ENCODE measurements at regions not wholly inside any gene's neighbourhood (a gene's known extent, or its start where the extent isn't known, plus 50 kb on each side); places are given as distances from the start of the nearest gene placed in this dataset.

DNA sequence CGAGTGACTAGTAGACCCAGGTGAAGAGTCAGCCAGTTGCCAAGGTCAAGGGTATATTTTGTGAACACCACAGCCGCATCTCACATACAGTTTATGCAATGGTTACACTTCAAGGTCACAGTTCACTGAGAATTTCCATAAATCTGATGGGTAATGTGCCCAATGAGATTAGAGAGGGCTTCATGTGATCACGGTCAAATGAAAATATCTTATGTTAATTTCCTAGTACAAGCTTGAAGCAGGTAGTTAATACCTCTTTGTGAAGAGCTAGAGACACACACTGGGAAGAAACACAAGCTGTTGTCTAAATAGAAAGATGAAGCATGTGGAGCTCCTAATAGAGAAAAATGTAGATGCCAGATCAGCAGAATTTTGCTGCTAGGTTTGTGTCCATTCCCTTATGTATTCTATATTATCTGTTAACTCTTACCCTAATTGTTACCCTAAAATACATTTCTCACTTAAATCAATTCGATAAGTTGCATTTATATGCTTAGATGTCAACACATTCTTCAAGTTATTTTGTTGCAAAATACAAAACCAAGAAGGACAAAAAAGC, 136.0 kb downstream of the NR2F2 start:
- ATAC-seq (no peak), DNase-seq (ENCODE audit: low spot score) (no peak)
- no peaks in the 10 kb centered on the region for H3K9me3 Mint-ChIP-seq
- no peaks in the 10 kb centered on the region for H3K36me3 Mint-ChIP-seq
- H3K4me3 Mint-ChIP-seq, result no peak overlapping the region
- H3K27ac Mint-ChIP-seq, result no peak overlapping the region
- ChIA-PET CTCF (no interaction called here), POLR2A (no interaction called here)
- peaks cover 4% of the 10 kb centered on the region; the same call in 1 of the 2 replicates for H3K27me3 Mint-ChIP-seq (ENCODE audit: low read depth)
- no peaks in the 10 kb centered on the region for H3K4me1 Mint-ChIP-seq
- TF ChIP-seq MYBL2 (CRISPR knock-in tag; IDR thresholded peaks at IDR 0.05), result no peak
- no peak for TF ChIP-seq PREB (CRISPR knock-in tag; IDR thresholded peaks at IDR 0.05; ENCODE audit: borderline replicate concordance)
- TF ChIP-seq, protein P1, sequence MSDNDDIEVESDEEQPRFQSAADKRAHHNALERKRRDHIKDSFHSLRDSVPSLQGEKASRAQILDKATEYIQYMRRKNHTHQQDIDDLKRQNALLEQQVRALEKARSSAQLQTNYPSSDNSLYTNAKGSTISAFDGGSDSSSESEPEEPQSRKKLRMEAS (CRISPR knock-in tag; IDR thresholded peaks at IDR 0.05), result no peak
- no peak for TF ChIP-seq ZNF416 (CRISPR knock-in tag; IDR thresholded peaks at IDR 0.05)

DNA sequence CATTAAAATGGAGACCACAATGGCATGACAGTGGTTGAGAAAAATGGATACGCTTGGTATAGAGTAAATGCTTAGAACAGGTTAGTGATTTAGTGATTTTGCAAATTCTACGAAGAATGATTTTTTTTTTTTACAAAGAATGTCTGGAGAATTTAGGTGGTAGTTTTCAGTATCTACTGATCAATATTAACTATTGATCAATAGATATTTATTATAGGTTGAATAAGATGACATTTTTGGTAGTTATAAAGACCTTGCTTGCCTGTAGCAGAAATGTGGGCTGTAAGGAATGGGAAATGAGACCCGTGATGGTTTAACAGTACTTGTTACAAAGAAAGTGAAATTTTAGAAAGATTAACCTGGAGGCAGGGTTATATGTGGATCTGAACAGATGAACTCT, 137.5 kb downstream of the NR2F2 start:
- no peaks in the 10 kb centered on the region for H3K36me3 Mint-ChIP-seq
- H3K27me3 Mint-ChIP-seq (ENCODE audit: low read depth), result peaks cover 4% of the 10 kb centered on the region; the same call in 1 of the 2 replicates
- ATAC-seq (no peak), DNase-seq (ENCODE audit: low spot score) (no peak)
- no peak overlapping the region for H3K27ac Mint-ChIP-seq
- H3K4me1 Mint-ChIP-seq, result no peaks in the 10 kb centered on the region
- no peak overlapping the region for H3K4me3 Mint-ChIP-seq
- ChIA-PET POLR2A (no interaction called here), CTCF (no interaction called here)
- TF ChIP-seq ESRRA (CRISPR knock-in tag; IDR thresholded peaks at IDR 0.05; ENCODE audit: borderline replicate concordance) (no peak), FOXP1 (CRISPR knock-in tag; IDR thresholded peaks at IDR 0.05; ENCODE audit: borderline replicate concordance) (no peak), OVOL2 (CRISPR knock-in tag; IDR thresholded peaks at IDR 0.05; ENCODE audit: borderline replicate concordance) (no peak), MYBL2 (CRISPR knock-in tag; IDR thresholded peaks at IDR 0.05) (no peak), AFF4 (CRISPR knock-in tag; IDR thresholded peaks at IDR 0.05; ENCODE audit: borderline replicate concordance) (no peak), PREB (CRISPR knock-in tag; IDR thresholded peaks at IDR 0.05; ENCODE audit: borderline replicate concordance) (no peak), RELA (CRISPR knock-in tag; IDR thresholded peaks at IDR 0.05; ENCODE audit: borderline replicate concordance) (no peak), PRDM15 (CRISPR knock-in tag; IDR thresholded peaks at IDR 0.05) (no peak), ZNF219 (CRISPR knock-in tag; IDR thresholded peaks at IDR 0.05; ENCODE audit: borderline replicate concordance) (no peak), ZNF121 (CRISPR knock-in tag; IDR thresholded peaks at IDR 0.05) (no peak), TEAD4 (CRISPR knock-in tag; IDR thresholded peaks at IDR 0.05) (no peak), NFATC4 (CRISPR knock-in tag; IDR thresholded peaks at IDR 0.05) (no peak), ZNF138 (CRISPR knock-in tag; conservative IDR thresholded peaks at IDR 0.05) (no peak), EMX1 (CRISPR knock-in tag; IDR thresholded peaks at IDR 0.05) (no peak)
- TF ChIP-seq, protein P2, sequence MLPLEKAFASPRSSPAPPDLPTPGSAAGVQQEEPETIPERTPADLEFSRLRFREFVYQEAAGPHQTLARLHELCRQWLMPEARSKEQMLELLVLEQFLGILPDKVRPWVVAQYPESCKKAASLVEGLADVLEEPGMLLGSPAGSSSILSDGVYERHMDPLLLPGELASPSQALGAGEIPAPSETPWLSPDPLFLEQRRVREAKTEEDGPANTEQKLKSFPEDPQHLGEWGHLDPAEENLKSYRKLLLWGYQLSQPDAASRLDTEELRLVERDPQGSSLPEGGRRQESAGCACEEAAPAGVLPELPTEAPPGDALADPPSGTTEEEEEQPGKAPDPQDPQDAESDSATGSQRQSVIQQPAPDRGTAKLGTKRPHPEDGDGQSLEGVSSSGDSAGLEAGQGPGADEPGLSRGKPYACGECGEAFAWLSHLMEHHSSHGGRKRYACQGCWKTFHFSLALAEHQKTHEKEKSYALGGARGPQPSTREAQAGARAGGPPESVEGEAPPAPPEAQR (CRISPR knock-in tag; IDR thresholded peaks at IDR 0.05), result no peak
- TF ChIP-seq, protein P3, sequence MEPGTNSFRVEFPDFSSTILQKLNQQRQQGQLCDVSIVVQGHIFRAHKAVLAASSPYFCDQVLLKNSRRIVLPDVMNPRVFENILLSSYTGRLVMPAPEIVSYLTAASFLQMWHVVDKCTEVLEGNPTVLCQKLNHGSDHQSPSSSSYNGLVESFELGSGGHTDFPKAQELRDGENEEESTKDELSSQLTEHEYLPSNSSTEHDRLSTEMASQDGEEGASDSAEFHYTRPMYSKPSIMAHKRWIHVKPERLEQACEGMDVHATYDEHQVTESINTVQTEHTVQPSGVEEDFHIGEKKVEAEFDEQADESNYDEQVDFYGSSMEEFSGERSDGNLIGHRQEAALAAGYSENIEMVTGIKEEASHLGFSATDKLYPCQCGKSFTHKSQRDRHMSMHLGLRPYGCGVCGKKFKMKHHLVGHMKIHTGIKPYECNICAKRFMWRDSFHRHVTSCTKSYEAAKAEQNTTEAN (CRISPR knock-in tag; IDR thresholded peaks at IDR 0.05), result no peak
- TF ChIP-seq, protein P4, sequence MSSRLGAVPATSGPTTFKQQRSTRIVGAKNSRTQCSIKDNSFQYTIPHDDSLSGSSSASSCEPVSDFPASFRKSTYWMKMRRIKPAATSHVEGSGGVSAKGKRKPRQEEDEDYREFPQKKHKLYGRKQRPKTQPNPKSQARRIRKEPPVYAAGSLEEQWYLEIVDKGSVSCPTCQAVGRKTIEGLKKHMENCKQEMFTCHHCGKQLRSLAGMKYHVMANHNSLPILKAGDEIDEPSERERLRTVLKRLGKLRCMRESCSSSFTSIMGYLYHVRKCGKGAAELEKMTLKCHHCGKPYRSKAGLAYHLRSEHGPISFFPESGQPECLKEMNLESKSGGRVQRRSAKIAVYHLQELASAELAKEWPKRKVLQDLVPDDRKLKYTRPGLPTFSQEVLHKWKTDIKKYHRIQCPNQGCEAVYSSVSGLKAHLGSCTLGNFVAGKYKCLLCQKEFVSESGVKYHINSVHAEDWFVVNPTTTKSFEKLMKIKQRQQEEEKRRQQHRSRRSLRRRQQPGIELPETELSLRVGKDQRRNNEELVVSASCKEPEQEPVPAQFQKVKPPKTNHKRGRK (CRISPR knock-in tag; IDR thresholded peaks at IDR 0.05; ENCODE audit: borderline replicate concordance), result no peak
- H3K9me3 Mint-ChIP-seq, result no peaks in the 10 kb centered on the region

All from WTC11 (cell line).